GM21528 (cell line): ENCODE measurements at regions not wholly inside any gene's neighbourhood (a gene's known extent, or its start where the extent isn't known, plus 50 kb on each side); places are given as distances from the start of the nearest gene placed in this dataset.

Source experiments
- ATAC-seq: cut with Tn5 transposase; IDR thresholded peaks from one replicate; pipeline ENCODE4 v1.9.1; 2021; ENCODE audit warnings: mild to moderate bottlenecking, moderate library complexity; ENCODE audit not compliant: unreplicated experiment, low FRiP score

DNA sequence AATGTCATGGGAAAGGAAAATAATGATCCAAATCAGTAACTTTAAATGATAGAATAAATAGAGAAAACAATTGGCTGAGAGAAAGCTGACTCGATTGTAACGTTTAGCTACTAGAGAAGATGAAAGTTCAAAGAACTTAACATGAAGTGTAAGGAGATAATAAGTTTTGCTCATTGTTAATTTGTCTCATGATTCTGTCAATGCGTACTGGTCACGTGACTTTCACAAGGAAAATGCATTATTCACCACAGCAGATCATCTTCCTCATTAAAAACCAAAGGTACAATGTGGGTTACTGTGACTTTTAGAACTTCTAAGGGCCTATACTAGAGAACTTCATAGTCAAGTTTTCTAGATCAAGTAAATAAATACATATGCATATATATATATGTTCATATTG is 1207.2 kb downstream of the EFNB2 start:
- no peak for ATAC-seq

- ATAC-seq = no peak
These were observed 1207.8 kb downstream of the EFNB2 start for GRCh38 chr13:105327581-105328126.

- no peak for ATAC-seq
These were observed 1215.6 kb downstream of the EFNB2 start for GRCh38 chr13:105319875-105320274.

- ATAC-seq = no peak
These were observed 1218.7 kb downstream of the EFNB2 start for GRCh38 chr13:105316731-105317130.

DNA sequence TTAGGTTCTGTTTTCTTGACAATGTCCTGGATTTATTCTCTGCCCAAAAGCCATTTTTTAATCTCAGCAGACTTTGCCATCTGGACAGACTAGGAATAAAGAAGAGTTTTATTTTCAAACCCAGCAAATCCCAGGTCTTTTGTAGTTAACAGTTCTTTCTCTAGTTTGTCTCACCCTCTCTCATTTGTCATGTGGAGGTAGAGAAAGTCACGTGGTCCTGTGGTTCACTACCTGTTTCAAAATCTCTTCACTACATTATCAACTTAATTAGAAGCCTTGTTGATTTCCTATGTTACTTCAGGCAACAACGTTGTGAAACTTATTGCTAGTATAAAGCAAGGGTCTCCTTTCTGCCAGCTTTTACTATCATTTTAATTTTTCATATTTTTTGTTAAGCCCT is 1222.6 kb downstream of the EFNB2 start:
- ATAC-seq = no peak

GRCh38 chr13:105311094-105311493 is 1224.4 kb downstream of the EFNB2 start:
- ATAC-seq = no peak

DNA sequence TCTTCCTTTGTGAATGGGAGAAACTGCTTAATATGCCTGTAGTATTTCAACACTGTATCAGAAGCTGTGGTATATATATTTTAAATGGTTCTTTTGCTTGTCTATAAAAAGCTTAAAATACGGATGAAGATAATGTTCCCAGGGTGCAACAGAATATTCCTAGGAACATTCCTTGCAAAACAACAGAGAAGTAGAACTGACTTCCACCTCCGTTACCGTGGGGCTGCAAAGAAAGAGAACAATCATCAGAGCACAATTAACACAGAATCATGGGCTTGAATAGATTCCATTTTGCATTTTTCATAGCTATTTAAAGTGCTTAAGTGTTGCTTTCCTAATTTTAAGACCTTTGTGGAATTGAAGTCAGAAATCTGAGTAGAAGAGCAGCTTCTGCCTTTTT is 1227.7 kb downstream of the EFNB2 start:
- ATAC-seq = no peak

GRCh38 chr13:105297839-105298238 is 1237.6 kb downstream of the EFNB2 start:
- ATAC-seq = no peak

DNA sequence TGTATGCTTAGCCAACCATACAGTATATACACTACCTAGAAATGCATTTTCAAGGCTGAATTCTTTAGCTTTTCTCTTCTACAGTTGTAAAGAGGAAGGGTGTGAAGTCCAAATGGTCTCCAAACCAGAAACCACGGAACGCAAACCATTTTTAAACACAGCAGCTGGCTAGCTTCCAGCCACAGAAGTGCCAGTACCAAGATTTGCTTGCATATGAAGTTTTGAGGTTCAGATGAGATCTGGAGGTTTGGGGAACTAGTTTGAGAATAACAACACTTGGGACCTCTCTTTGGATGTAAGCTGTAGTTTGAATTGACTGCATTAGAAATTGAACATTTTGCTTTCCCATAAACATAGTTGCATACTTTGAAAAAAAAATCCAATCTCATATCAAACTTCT is 1243.5 kb downstream of the EFNB2 start:
- ATAC-seq = no peak

DNA sequence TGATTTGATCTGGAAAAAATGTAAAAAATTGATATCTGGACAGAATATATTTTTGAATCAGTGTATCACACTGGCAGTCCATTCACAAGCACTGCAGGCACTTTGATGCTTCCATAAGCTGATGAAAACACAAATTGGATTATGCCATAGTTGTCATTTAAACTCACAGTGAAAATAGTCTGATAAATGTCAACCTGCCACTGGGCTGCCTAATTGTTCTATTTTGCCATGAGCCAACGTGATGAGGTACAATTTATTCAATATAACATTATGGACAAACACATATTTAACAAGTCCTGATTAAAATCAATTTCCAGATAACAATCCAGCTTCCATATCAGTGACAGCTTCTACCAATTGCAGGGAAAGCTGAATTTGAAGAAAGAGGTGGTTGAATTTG is 1244.9 kb downstream of the EFNB2 start:
- ATAC-seq = no peak

- no peak for ATAC-seq
These were observed 1249.9 kb downstream of the EFNB2 start for GRCh38 chr13:105285526-105285925.

DNA sequence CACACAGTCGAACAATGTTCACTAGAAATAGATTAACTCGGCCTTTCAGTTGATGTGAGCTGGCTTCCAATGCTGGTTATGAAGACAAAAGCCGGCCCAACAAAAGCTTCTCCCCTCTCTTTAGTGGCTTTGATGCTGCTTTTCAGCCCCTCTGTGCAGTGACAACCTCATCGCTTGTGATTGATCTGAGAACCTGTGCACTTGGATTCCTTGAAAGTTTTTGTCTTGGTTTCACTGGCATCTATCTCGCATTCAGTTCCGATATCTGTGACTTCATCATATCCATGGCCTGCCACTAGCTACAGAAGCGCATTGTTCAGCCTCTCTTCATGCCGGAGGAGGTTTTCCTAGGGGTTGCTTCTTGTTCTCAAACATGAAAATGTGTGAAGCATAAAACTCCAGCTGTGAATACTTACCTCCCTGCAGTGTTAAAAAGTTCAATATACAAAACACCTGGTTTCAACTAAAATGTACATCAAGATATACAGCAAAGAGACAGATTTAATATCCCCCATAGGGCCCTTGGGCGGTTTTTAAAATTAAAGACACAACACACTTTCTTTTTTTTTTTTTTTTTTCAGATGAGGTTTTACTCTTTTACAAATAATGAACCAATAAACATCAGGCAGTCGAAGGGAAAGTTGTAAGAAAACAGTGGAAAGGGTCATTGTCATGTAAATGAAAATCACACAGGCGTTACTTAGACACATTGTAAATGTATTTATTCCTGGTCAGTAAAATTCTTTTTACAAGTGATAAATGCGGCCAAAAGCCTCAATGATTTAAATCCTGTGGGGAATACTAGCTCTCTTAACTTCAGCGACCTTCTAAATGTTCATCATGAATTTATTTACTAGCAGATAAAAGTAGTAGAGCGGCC is 1252.8 kb downstream of the EFNB2 start:
- no peak for ATAC-seq

GRCh38 chr13:105278943-105279381 is 1256.5 kb downstream of the EFNB2 start:
- ATAC-seq = no peak

DNA sequence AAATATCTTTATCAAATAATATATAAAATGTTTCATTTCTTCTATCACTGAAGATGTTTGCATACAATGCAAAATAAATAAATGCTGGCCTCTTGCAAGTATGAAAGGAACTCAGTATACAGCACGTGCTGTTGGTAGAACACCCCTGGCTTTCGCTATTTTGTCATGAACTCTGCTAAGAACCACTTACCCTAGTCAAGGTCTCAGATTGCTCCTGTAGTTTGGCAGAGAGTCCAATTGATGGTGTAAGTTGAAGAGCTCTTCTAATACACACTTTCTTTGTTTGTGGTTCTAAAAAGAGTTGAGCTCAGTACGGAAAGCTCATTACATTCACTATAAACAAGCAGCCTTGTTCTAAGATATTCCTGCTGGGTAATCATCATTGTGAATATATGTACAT is 1258.9 kb downstream of the EFNB2 start:
- no peak for ATAC-seq

GRCh38 chr13:105273665-105274222 is 1261.7 kb downstream of the EFNB2 start:
- ATAC-seq = no peak

DNA sequence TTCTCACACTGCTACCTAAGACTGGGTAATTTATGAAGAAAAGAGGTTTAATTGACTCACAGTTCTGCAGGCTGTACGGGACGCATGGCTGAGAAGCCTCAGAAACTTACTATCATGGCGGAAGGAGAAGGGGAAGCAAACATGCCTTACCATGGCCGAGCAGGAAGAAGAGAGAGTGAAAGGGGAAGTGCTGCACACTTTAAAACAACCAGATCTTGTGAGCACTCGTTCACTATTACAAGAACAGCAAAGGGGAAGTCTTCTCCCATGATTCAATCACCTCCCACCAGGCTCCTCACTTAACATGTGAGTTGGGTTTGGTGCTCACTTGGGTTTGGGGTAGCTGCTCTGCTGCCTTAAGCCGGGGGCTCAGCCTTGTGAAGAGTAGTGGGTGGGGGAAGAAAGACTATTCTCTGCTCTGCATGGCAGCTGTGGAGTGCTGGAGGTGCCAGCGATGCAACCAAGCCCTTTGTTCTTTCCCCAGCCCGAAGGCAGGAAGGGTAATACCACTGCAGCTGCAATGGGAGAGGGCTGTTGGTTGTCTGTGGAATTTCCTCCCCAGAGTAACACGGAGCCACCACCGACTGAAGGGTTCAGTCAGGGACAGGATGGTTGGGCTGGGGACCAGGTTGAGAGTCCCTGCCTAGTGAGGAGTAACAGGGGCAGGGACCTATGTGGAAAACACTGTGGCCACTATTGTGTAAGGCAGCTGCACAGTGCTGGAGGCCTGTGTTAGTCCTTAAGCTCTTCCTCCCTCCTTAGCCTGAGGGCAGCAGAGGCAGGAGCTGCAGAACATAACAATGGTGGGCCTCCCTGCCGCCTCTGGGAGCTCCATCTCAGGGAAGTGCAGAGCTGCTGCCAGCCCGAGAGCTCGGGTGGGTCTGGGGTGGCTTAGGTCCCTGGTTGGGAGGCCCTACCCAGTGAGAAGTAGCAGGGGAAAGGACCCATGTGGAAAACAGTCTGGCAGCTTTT is 1262.5 kb downstream of the EFNB2 start:
- no peak for ATAC-seq

DNA sequence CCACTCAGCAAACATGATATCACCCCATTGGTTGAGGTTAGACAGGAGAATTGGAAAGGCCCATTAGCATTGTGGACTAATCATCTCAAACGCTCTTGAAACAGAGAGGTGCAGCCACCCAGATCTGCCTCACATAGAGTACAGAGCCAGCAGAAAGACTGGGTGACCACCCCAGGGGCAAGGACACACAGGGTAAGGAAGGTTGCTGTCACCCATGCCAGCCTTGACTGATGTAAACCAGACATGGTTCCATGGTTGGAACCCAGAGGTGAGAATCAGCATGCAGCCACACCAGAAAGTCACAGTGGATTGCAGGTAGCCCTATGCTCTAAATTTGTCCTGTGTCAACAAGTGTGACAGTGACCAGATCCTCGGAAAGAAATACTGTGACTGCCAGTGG is 1268.8 kb downstream of the EFNB2 start:
- ATAC-seq = no peak

- ATAC-seq = no peak
These were observed 1272.9 kb downstream of the EFNB2 start for GRCh38 chr13:105262579-105262978.

GRCh38 chr13:105259426-105259825 is 1276.0 kb downstream of the EFNB2 start:
- no peak for ATAC-seq

DNA sequence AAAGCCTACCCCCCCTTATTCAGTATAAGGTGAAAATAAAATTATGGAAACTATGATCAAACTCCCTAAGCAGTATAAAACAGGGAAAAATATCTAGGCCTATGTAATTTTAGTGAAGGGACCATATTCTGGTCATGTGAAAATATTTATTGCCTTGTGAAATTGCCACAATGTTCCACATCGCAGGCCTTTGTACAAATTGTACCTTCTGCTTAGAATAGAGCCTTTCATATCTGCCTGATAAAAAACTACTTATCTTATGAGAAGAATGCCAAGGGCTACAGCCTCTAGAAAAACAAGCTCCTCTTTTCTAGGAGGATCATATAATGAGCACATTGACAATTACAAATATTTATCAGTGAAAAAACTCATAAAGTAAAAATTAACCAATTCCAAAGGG is 1280.0 kb downstream of the EFNB2 start:
- ATAC-seq = no peak

DNA sequence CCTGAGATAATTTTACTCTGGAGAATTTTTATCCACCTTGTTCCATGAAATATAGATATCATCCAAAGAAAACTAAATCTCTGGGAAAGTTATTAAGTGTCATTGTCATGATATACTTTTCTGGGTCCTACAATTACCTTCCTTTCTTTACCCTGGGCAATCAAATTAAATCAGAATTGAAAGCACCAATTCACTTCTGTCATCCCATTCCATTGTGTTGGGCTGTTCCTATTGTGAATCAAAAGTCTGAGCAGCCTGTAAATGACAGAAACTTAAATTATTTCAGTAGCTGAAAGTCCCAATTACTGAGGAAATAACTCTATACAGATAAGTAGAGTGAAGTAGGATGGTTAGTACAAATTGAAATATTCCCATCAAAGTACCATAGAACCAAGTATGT is 1284.2 kb downstream of the EFNB2 start:
- no peak for ATAC-seq
